ENCODE measurements at regions not wholly inside any gene's neighbourhood (a gene's known extent, or its start where the extent isn't known, plus 50 kb on each side); places are given as distances from the start of the nearest gene placed in this dataset.
A peak's percentile ranks its signal among the peaks of the same experiment; 100 is the strongest.
"Not testable (repeated sequence)": the region's sequence is repeated elsewhere in the genome, so short reads cannot be mapped to it uniquely, and the experiment has no call there.

- DNase-seq (ENCODE audit: low spot score in 2 of 2); ATAC-seq (replicated peaks; ENCODE audit: extremely low read depth, poor library complexity, severe bottlenecking); H3K9me3 Mint-ChIP-seq: not testable (repeated sequence)
These were observed 75.9 kb upstream of the SPDYE9 start for GRCh38 chr7:73161727-73162126.

DNA sequence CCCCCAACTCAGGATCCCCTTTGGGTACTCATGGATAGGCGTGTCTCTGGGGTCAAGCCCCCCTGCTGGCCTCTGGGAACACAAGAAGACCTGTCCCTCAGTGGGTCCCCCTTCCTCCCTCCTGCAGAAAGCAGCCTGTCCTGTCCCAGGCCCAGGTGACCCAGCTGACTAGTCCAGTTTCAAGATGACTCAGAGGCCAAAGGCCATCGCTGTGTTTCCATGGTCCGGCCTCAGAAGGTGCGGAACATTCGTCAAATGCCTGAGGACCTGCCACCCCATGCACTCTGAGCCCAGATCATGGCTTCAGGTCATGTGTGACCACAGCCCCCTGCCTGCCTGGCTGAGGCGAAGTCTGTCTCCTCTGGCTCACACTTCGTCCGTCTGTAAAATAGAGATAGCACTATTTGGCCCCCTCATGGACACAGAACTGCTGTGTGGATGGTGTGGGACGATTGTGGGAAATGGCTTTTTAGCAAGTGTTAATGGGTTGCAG, 71.4 kb upstream of the SPDYE9 start:
- not testable (repeated sequence) for H3K27ac Mint-ChIP-seq (ENCODE audit: low read depth); DNase-seq (ENCODE audit: low spot score in 2 of 2); H3K36me3 Mint-ChIP-seq (ENCODE audit: insufficient read depth); H3K4me3 Mint-ChIP-seq; H3K4me1 Mint-ChIP-seq; ATAC-seq (replicated peaks; ENCODE audit: extremely low read depth, poor library complexity, severe bottlenecking); H3K9me3 Mint-ChIP-seq; H3K27me3 Mint-ChIP-seq

More at GRCh38 chr7:73161727-73162126, 75.9 kb upstream of the SPDYE9 start:
- H3K27ac Mint-ChIP-seq (ENCODE audit: low read depth); H3K4me3 Mint-ChIP-seq; H3K27me3 Mint-ChIP-seq; H3K36me3 Mint-ChIP-seq (ENCODE audit: insufficient read depth); H3K4me1 Mint-ChIP-seq: not testable (repeated sequence)

GRCh38 chr7:73156510-73157168, 70.8 kb upstream of the SPDYE9 start:
- not testable (repeated sequence) for DNase-seq (ENCODE audit: low spot score in 2 of 2); H3K4me3 Mint-ChIP-seq; H3K27me3 Mint-ChIP-seq; H3K4me1 Mint-ChIP-seq; ATAC-seq (replicated peaks; ENCODE audit: extremely low read depth, poor library complexity, severe bottlenecking); H3K36me3 Mint-ChIP-seq (ENCODE audit: insufficient read depth); H3K9me3 Mint-ChIP-seq
- peak overlapping the region; percentile 85 for H3K27ac Mint-ChIP-seq (ENCODE audit: low read depth)

- DNase-seq (ENCODE audit: low spot score in 2 of 2) (peak; percentile 63 to 82), ATAC-seq (replicated peaks; ENCODE audit: extremely low read depth, poor library complexity, severe bottlenecking) (peak; percentile 92)
- H3K4me1 Mint-ChIP-seq; H3K27me3 Mint-ChIP-seq; H3K27ac Mint-ChIP-seq (ENCODE audit: low read depth); H3K9me3 Mint-ChIP-seq; H3K36me3 Mint-ChIP-seq (ENCODE audit: insufficient read depth): not testable (repeated sequence)
- H3K4me3 Mint-ChIP-seq = peak overlapping the region; percentile 75
These were observed 68.8 kb upstream of the SPDYE9 start for GRCh38 chr7:73154586-73155038.

DNA sequence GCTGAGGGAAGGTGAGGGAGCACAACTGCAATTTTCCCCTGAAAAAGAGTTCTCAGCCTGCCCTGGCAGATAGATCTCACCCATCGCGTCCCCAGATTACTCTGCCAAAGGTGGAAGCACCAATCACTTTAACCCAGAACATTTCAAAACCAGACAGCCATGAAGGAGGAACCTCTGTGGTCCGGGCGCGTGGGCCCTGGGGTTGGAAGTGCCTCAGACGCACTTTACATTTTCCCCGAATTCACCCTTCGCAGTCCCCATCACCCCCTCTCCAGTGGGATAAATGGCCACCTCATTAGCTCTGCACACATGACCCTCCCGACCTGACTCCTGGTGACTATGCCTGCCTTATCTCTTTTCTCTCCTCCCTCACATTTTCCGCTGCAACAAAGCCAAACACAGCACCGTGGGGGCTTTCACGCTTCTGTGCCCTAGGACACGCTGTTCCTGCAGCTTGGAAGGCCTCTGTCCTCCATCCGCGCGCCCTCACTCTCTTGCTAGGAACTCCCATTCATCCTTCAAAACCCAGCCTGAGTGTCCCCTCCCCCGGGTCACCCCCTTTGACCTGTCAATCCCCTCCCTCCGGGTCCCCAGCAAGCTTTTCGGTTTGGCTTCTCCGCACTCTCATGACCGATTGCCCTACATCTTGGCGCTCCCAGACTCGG, 68.2 kb upstream of the SPDYE9 start:
- H3K4me3 Mint-ChIP-seq = peak overlapping the region; percentile 75
- not testable (repeated sequence) for DNase-seq (ENCODE audit: low spot score in 2 of 2); H3K9me3 Mint-ChIP-seq; H3K27me3 Mint-ChIP-seq; H3K27ac Mint-ChIP-seq (ENCODE audit: low read depth); H3K36me3 Mint-ChIP-seq (ENCODE audit: insufficient read depth); H3K4me1 Mint-ChIP-seq
- ATAC-seq (replicated peaks; ENCODE audit: extremely low read depth, poor library complexity, severe bottlenecking) = peak; percentile 1

- H3K27me3 Mint-ChIP-seq; DNase-seq (ENCODE audit: low spot score in 2 of 2); H3K4me1 Mint-ChIP-seq; H3K36me3 Mint-ChIP-seq (ENCODE audit: insufficient read depth); H3K4me3 Mint-ChIP-seq; ATAC-seq (replicated peaks; ENCODE audit: extremely low read depth, poor library complexity, severe bottlenecking); H3K9me3 Mint-ChIP-seq; H3K27ac Mint-ChIP-seq (ENCODE audit: low read depth): not testable (repeated sequence)
These were observed 62.7 kb upstream of the SPDYE9 start for GRCh38 chr7:73148570-73148969.

GRCh38 chr7:73147681-73148080, 61.8 kb upstream of the SPDYE9 start:
- H3K4me3 Mint-ChIP-seq; H3K27me3 Mint-ChIP-seq; H3K9me3 Mint-ChIP-seq; H3K4me1 Mint-ChIP-seq; DNase-seq (ENCODE audit: low spot score in 2 of 2); H3K27ac Mint-ChIP-seq (ENCODE audit: low read depth); H3K36me3 Mint-ChIP-seq (ENCODE audit: insufficient read depth); ATAC-seq (replicated peaks; ENCODE audit: extremely low read depth, poor library complexity, severe bottlenecking): not testable (repeated sequence)

DNA sequence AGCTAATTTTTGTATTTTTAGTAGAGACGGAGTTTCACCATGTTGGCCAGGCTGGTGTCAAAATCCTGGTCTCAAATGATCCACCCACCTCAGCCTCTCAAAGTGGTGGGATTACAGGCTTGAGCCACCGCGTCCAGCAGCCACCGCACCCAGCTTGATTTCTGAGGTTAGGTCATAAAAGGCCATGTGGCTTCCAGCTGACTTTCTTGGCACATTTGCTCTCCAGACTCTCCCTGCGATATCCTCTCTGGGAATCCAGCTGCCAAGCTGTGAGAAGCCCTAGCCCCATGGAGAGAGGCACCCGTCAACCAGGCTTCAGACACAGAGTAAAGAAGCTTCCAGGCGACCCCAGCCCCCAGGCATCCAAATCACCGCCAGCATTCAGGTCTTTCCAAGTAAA, 58.2 kb upstream of the SPDYE9 start:
- H3K27me3 Mint-ChIP-seq; H3K27ac Mint-ChIP-seq (ENCODE audit: low read depth); H3K4me3 Mint-ChIP-seq; DNase-seq (ENCODE audit: low spot score in 2 of 2); H3K36me3 Mint-ChIP-seq (ENCODE audit: insufficient read depth); H3K9me3 Mint-ChIP-seq; ATAC-seq (replicated peaks; ENCODE audit: extremely low read depth, poor library complexity, severe bottlenecking); H3K4me1 Mint-ChIP-seq: not testable (repeated sequence)

DNA sequence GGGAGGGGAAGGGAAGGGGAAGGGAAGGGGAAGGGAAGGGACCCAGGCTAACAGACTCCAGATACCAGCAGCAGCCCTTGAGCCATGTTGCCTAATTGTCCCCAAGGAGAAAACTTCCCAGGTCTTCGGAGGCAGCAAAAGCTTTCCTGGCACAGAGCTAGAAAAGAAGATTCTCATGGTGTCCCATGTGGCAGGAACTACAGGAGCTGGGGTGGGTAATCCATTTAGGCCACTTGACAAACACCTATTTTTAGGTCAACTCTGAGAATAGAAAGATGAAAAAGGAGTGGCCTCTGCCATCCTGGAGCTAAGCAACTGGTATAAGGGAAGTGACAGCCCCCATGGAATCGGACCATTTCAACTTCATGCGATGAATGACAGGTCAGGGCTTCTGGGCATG, 52.1 kb upstream of the SPDYE9 start:
- not testable (repeated sequence) for H3K36me3 Mint-ChIP-seq (ENCODE audit: insufficient read depth); H3K27me3 Mint-ChIP-seq; H3K4me1 Mint-ChIP-seq; ATAC-seq (replicated peaks; ENCODE audit: extremely low read depth, poor library complexity, severe bottlenecking); H3K4me3 Mint-ChIP-seq; H3K9me3 Mint-ChIP-seq; DNase-seq (ENCODE audit: low spot score in 2 of 2); H3K27ac Mint-ChIP-seq (ENCODE audit: low read depth)

All from central memory CD8-positive, alpha-beta T cell (primary cell).